ENCODE measurements at regions not wholly inside any gene's neighbourhood (a gene's known extent, or its start where the extent isn't known, plus 50 kb on each side); places are given as distances from the start of the nearest gene placed in this dataset.

- no TSS peak for BruUV-seq (replicated peaks)
- Histone ChIP-seq H3K9me2 (ENCODE audit: insufficient read depth) (no peaks in the 10 kb centered on the region), H3K4me1 (ENCODE audit: control insufficient read depth in 1 of 2, insufficient read depth in 2 of 2, low read length in 2 of 2) (peaks cover 0 to 8% of the 10 kb centered on the region in 2 experiments; a peak in 2 of 4 replicates), H4K20me1 (ENCODE audit: insufficient read depth) (no peaks in the 10 kb centered on the region), H3K27ac (ENCODE audit: low read depth, low read length) (no peak overlapping the region), H3K9ac (ENCODE audit: low read length) (no peak overlapping the region), H3K36me3 (ENCODE audit: control insufficient read depth in 1 of 2, insufficient read depth in 2 of 2, low read length in 2 of 2) (no peaks in the 10 kb centered on the region), H3K9me3 (ENCODE audit: control insufficient read depth in 1 of 2, insufficient read depth in 1 of 2, low read depth in 1 of 2, low read length in 2 of 2) (no peaks in the 10 kb centered on the region), H3K4me2 (ENCODE audit: low read length) (no peak overlapping the region), H3K4me3 (replicated peaks in 1 of 2; ENCODE audit: low read depth in 1 of 2, low read length in 2 of 2) (no peak overlapping the region), H2AFZ (ENCODE audit: low read depth, low read length, poor library complexity, severe bottlenecking) (no peak overlapping the region), H3K27me3 (ENCODE audit: insufficient read depth, low read length) (no peaks in the 10 kb centered on the region), H3K79me2 (ENCODE audit: insufficient read depth, low read length) (no peaks in the 10 kb centered on the region)
- CTCF ChIA-PET, result no interaction called here
- no peak for ATAC-seq
- no peak for DNase-seq (ENCODE audit: low read depth, low spot score)
- RAD21 ChIA-PET (ENCODE audit: low non-redundant PET in 1 of 2, low total read pairs in 2 of 2, uncharacterized antibody in 2 of 2, unreplicated experiment in 2 of 2), result no interaction called here
- POLR2A ChIA-PET, result no interaction called here
- intact Hi-C loops (cut with micrococcal nuclease), result no loop called here
- TF ChIP-seq EZH2 (IDR thresholded peaks at IDR 0.05), result no peak
- no peak for TF ChIP-seq CEBPB (IDR thresholded peaks at IDR 0.05; ENCODE audit: low read depth)
- TF ChIP-seq RAD21 (IDR thresholded peaks at IDR 0.05; ENCODE audit: low read depth), result no peak
- no peak for TF ChIP-seq ELF1 (IDR thresholded peaks at IDR 0.05; ENCODE audit: borderline replicate concordance, low read depth)
- TF ChIP-seq POLR2AphosphoS5 (IDR thresholded peaks at IDR 0.05; ENCODE audit: low read depth, low read length), result no peak
- TF ChIP-seq ZBTB33 (IDR thresholded peaks at IDR 0.05; ENCODE audit: extremely low read depth, insufficient replicate concordance, low read length), result no peak
- no peak for TF ChIP-seq MAX (IDR thresholded peaks at IDR 0.05)
- TF ChIP-seq TCF7L2 (IDR thresholded peaks at IDR 0.05; ENCODE audit: borderline replicate concordance, extremely low read depth, insufficient read depth, insufficient read length), result no peak
- no peak for TF ChIP-seq POLR2A (IDR thresholded peaks at IDR 0.05; ENCODE audit: borderline replicate concordance, extremely low read depth, insufficient read depth, insufficient read length)
- no peak for TF ChIP-seq SP1 (IDR thresholded peaks at IDR 0.05; ENCODE audit: low read depth)
- TF ChIP-seq CBX3 (IDR thresholded peaks at IDR 0.05; ENCODE audit: low read depth), result no peak
- no peak for TF ChIP-seq EGR1 (IDR thresholded peaks at IDR 0.05; ENCODE audit: low read depth)
- TF ChIP-seq FOSL1 (IDR thresholded peaks at IDR 0.05; ENCODE audit: low read depth), result no peak
- no peak for TF ChIP-seq YY1 (IDR thresholded peaks at IDR 0.05; ENCODE audit: extremely low read depth, insufficient replicate concordance, low read depth, low read length)
- TF ChIP-seq SIN3A (IDR thresholded peaks at IDR 0.05; ENCODE audit: low read depth), result no peak
- TF ChIP-seq REST (IDR thresholded peaks at IDR 0.05; ENCODE audit: low read depth), result no peak
Observed at GRCh38 chr1:219273088-219273686, 99.5 kb downstream of the LYPLAL1 start.

All from HCT116 (cell line).